ENCODE measurements at regions not wholly inside any gene's neighbourhood (a gene's known extent, or its start where the extent isn't known, plus 50 kb on each side); places are given as distances from the start of the nearest gene placed in this dataset.
"Not testable (repeated sequence)": the region's sequence is repeated elsewhere in the genome, so short reads cannot be mapped to it uniquely, and the experiment has no call there.

DNA sequence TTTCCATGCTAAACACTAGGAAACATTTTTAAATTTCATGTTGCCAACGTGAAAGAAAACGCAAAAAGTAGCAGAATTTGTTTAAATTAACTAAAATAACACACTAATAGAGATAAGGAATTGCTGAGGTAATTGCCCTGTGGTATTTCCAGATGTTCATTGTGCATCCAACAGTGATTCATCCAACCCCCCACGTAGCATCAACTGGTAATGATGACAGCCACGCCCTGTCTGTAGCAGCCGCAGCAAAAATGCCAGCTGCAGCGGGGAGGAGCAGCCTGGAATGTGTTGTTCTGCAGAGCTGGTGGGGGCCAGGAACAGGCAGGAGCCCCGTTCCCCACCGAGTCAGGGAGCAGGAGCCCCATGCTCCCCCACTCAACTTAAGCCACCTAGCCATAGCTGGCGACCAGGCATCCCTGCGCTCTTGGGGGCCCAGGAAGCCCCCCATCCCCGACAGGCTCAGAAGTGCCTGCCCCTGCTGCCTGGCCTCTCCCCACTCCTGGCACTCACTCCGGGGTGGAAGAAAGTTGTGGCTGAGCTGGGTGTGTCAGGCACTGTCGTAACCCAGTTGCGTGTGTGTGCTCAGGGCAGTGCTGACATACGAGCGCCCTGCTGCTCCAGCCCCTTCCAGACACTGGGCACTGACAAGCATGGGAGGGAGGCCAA is 695.1 kb upstream of the ACVR2A start:
- no peak overlapping the region for H3K27ac Mint-ChIP-seq
- no peaks in the 10 kb centered on the region for H3K27me3 Mint-ChIP-seq
- H3K9me3 Mint-ChIP-seq = peaks cover 15% of the 10 kb centered on the region
- no peak overlapping the region for H3K4me3 Mint-ChIP-seq
- DNase-seq = no peak
- POLR2A ChIA-PET = no interaction called here
- H3K4me1 Mint-ChIP-seq = peaks cover 3% of the 10 kb centered on the region
- peaks cover 13% of the 10 kb centered on the region for H3K36me3 Mint-ChIP-seq (ENCODE audit: low read depth)
- CTCF ChIA-PET = no interaction called here

DNA sequence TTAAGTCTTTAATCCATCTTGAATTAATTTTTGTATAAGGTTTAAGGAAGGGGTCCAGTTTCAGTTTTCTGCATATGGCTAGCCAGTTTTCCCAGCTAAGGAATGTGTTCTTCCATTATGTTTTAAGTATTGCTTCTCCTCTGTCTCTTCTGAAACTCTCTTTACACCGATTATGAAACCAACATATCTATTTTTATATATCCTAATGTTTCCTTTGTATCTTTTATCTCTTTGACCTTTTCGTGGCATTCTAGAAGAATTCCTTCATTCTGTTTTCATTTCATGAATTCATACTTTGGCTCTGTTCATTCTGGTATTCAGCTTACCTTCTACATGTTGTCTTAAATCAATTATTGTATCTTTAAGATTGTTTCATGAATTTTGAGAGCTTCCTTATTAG is 697.0 kb upstream of the ACVR2A start:
- ChIA-PET CTCF (interaction anchor here (1.4 kb wide), 1 partner anchor 64 kb away, joined by 4 read pairs; no protein-coding TSS in a partner anchor), POLR2A (no interaction called here)
- H3K27me3 Mint-ChIP-seq = no peaks in the 10 kb centered on the region
- H3K36me3 Mint-ChIP-seq (ENCODE audit: low read depth) = peaks cover 8% of the 10 kb centered on the region
- H3K4me3 Mint-ChIP-seq = no peak overlapping the region
- no peak overlapping the region for H3K27ac Mint-ChIP-seq
- H3K4me1 Mint-ChIP-seq = peaks cover 3% of the 10 kb centered on the region
- peaks cover 15% of the 10 kb centered on the region for H3K9me3 Mint-ChIP-seq
- no peak for DNase-seq

- DNase-seq = no peak
- H3K27me3 Mint-ChIP-seq = no peaks in the 10 kb centered on the region
- no peaks in the 10 kb centered on the region for H3K9me3 Mint-ChIP-seq
- ChIA-PET POLR2A (no interaction called here), CTCF (no interaction called here)
- no peak overlapping the region for H3K27ac Mint-ChIP-seq
- no peak overlapping the region for H3K4me3 Mint-ChIP-seq
- no peaks in the 10 kb centered on the region for H3K36me3 Mint-ChIP-seq (ENCODE audit: low read depth)
- no peaks in the 10 kb centered on the region for H3K4me1 Mint-ChIP-seq
These were observed 702.9 kb upstream of the ACVR2A start for GRCh38 chr2:147141930-147142329.

DNA sequence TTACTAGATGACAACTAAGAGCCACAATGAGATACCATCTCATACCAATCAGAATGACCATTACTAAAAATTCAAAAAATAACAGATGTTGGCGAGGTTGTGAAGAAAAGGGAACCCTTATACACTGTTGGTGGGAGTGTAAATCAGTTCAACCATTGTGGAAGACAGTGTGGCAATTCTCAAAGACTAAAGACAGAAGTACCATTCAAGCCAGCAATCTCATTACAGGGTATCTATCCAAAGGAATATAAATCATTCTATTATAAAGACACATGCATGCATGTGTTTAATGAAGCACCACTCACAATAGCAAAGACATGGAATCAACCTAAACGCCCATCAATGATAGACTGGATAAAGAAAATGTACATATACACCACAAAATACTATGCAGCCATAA is 705.1 kb upstream of the ACVR2A start:
- H3K4me3 Mint-ChIP-seq; H3K27ac Mint-ChIP-seq; H3K4me1 Mint-ChIP-seq; H3K36me3 Mint-ChIP-seq (ENCODE audit: low read depth); DNase-seq; H3K27me3 Mint-ChIP-seq; H3K9me3 Mint-ChIP-seq; POLR2A ChIA-PET; CTCF ChIA-PET: not testable (repeated sequence)

- no peaks in the 10 kb centered on the region for H3K27me3 Mint-ChIP-seq
- H3K4me1 Mint-ChIP-seq = no peaks in the 10 kb centered on the region
- no peak overlapping the region for H3K27ac Mint-ChIP-seq
- CTCF ChIA-PET = no interaction called here
- no peak overlapping the region for H3K4me3 Mint-ChIP-seq
- POLR2A ChIA-PET = no interaction called here
- H3K36me3 Mint-ChIP-seq (ENCODE audit: low read depth) = no peaks in the 10 kb centered on the region
- H3K9me3 Mint-ChIP-seq = no peaks in the 10 kb centered on the region
- DNase-seq = no peak
These were observed 707.1 kb upstream of the ACVR2A start for GRCh38 chr2:147137711-147138110.

DNA sequence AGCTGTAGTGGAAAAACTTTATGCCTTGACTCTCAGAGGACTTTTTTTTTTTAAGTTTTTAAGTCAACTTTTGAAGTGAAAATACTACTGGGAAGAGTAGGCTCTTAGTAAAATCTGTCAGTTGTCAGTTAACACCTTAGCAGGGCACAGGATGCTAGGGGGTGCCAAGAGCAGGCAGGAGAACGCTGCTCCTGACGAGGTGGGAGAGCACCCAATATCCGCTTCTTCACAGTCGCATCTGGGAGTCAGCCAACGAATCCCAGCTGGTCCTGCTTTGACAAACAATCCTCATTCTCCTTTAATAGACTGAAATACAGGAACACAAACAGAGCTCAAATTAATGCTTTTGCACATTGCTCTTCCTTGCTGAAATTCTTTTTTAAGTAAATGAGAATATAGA is 709.5 kb upstream of the ACVR2A start:
- no peaks in the 10 kb centered on the region for H3K4me1 Mint-ChIP-seq
- ChIA-PET CTCF (no interaction called here), POLR2A (no interaction called here)
- H3K27ac Mint-ChIP-seq = no peak overlapping the region
- no peaks in the 10 kb centered on the region for H3K36me3 Mint-ChIP-seq (ENCODE audit: low read depth)
- H3K4me3 Mint-ChIP-seq = no peak overlapping the region
- DNase-seq = no peak
- no peaks in the 10 kb centered on the region for H3K27me3 Mint-ChIP-seq
- H3K9me3 Mint-ChIP-seq = no peaks in the 10 kb centered on the region

DNA sequence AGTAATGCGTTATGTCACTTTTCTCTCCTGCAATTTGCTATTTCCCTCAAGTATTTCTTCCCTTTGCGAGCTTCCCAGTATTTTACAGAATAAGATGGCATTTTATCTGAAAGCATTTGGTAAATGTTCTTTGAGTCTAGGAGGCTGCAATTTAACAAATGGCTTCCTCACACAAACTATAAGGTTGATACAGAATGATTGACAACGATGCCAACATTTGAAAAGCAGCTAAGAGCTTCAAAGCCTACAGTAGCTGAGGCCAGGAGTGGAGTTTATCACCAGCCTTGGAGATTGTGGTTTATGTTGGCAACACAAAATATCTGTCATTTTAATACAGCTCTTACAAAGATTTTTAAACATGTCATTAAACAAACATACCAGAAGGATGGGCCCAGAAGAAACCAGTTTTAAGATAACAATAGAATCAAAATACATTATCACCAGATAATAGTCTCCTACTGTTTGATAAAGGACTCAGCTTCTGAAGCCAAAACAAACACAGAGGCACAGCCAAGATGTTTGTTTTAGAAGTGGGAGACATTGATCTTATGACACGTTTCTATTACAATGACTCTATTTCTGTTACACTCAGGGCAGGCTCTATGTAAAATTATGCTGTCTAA is 711.4 kb upstream of the ACVR2A start:
- POLR2A ChIA-PET = no interaction called here
- no peak for DNase-seq
- Mint-ChIP-seq H3K4me3 (no peak overlapping the region), H3K36me3 (ENCODE audit: low read depth) (no peaks in the 10 kb centered on the region), H3K27ac (no peak overlapping the region), H3K4me1 (no peaks in the 10 kb centered on the region), H3K9me3 (no peaks in the 10 kb centered on the region), H3K27me3 (no peaks in the 10 kb centered on the region)
- CTCF ChIA-PET = no interaction called here

DNA sequence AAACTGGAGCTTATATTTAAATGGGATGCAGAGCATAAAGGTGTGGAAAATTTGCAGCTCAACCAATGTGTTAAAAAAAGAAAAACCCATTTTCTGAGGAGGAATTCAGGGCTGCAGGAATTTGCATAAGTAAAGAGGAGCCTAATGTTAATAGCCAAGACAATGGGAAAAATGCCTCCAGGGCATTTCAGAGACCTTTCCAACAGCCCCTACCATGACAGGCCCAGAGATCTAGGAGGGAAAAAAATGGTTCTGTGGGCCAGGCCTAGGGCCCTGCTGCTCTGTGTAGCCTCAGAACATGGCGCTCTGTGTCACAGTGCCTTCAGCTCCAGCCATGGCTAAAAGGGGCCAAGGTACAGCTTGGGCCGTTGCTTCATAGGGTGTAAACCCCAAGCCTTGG is 719.7 kb upstream of the ACVR2A start:
- CTCF ChIA-PET = no interaction called here
- Mint-ChIP-seq H3K27ac (no peak overlapping the region), H3K27me3 (no peaks in the 10 kb centered on the region)

DNA sequence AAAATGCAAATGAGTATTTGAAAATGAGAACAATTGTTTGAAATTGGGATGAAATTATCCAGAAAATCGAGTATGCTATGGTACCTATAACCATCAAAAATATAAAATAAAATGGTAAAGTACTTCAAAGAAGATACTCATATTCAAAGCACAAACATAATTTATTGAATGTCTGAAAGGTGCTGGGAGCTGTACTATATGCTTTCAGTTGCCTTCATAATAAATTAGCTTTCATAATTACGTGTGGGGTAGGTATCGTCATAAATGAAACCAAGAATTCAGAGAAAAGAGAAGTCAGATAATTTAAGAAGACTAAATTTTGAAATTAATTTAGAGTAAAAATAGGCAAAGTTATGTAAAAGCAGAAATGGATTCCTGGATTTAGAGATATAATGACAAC is 721.9 kb upstream of the ACVR2A start:
- DNase-seq = no peak
- Mint-ChIP-seq H3K27me3 (peaks cover 3% of the 10 kb centered on the region), H3K27ac (no peak overlapping the region), H3K4me3 (no peak overlapping the region), H3K9me3 (peaks cover 21% of the 10 kb centered on the region), H3K4me1 (no peaks in the 10 kb centered on the region), H3K36me3 (ENCODE audit: low read depth) (peaks cover 8% of the 10 kb centered on the region)
- ChIA-PET CTCF (no interaction called here), POLR2A (no interaction called here)

More for the DNA sequence above, 719.7 kb upstream of the ACVR2A start:
- POLR2A ChIA-PET = no interaction called here
- H3K4me1 Mint-ChIP-seq = no peaks in the 10 kb centered on the region
- H3K4me3 Mint-ChIP-seq = no peak overlapping the region
- DNase-seq = no peak
- H3K9me3 Mint-ChIP-seq = peaks cover 23% of the 10 kb centered on the region
- peaks cover 6% of the 10 kb centered on the region for H3K36me3 Mint-ChIP-seq (ENCODE audit: low read depth)

- Mint-ChIP-seq H3K9me3 (peaks cover 4% of the 10 kb centered on the region), H3K4me3 (no peak overlapping the region), H3K27ac (no peak overlapping the region), H3K4me1 (no peaks in the 10 kb centered on the region), H3K36me3 (ENCODE audit: low read depth) (no peaks in the 10 kb centered on the region), H3K27me3 (peaks cover 2% of the 10 kb centered on the region)
- CTCF ChIA-PET = no interaction called here
- no peak for DNase-seq
- POLR2A ChIA-PET = no interaction called here
These were observed 733.9 kb upstream of the ACVR2A start for GRCh38 chr2:147110962-147111361.

GRCh38 chr2:147110317-147110716 is 734.5 kb upstream of the ACVR2A start:
- Mint-ChIP-seq H3K27ac (no peak overlapping the region), H3K36me3 (ENCODE audit: low read depth) (no peaks in the 10 kb centered on the region), H3K27me3 (peaks cover 2% of the 10 kb centered on the region), H3K4me1 (no peaks in the 10 kb centered on the region), H3K4me3 (no peak overlapping the region), H3K9me3 (peaks cover 4% of the 10 kb centered on the region)
- no peak for DNase-seq
- ChIA-PET CTCF (no interaction called here), POLR2A (no interaction called here)

DNA sequence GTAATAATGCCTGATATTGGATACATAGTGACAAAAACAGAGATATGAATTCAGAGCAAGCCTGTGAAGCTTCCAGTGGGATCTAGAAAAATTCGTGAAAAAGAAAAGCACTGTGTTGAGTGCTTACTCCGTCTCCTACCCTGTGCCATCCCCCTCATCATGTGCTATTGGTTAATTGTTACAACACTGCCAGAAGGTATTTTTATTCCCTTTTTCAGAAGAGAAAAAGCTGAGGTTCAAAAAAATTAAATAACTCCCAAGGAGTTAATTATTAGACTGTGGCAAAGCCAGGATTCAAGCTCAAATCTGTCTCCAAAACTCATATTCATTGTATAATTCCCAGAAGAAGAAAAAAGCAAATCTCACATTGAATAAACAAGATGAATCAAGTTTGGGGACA is 735.5 kb upstream of the ACVR2A start:
- Mint-ChIP-seq H3K36me3 (ENCODE audit: low read depth) (no peaks in the 10 kb centered on the region), H3K4me1 (no peaks in the 10 kb centered on the region), H3K9me3 (peaks cover 7% of the 10 kb centered on the region), H3K27ac (no peak overlapping the region), H3K4me3 (no peak overlapping the region), H3K27me3 (peaks cover 2% of the 10 kb centered on the region)
- CTCF ChIA-PET = no interaction called here
- POLR2A ChIA-PET = no interaction called here
- no peak for DNase-seq

DNA sequence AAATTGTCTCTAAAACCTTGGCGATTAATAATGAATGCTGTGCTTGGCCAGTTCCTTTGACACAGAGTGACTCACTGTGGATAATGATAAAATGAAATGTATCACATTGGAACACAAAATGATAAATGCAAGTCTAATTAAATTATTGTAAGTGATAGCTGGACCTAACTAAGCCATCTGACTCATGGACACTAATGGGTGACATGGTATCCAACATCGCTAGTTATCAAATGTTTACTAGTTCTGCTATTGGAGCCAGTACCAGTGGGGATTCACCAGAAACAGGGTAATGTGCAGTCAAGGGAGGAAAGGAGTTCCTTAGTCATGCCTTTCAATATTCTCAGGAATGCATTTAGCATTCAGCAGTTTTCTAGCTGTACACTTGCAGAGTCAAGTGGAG is 736.3 kb upstream of the ACVR2A start:
- H3K36me3 Mint-ChIP-seq (ENCODE audit: low read depth) = no peaks in the 10 kb centered on the region
- peaks cover 2% of the 10 kb centered on the region for H3K27me3 Mint-ChIP-seq
- H3K4me1 Mint-ChIP-seq = no peaks in the 10 kb centered on the region
- CTCF ChIA-PET = no interaction called here
- H3K9me3 Mint-ChIP-seq = peaks cover 7% of the 10 kb centered on the region
- H3K4me3 Mint-ChIP-seq = no peak overlapping the region
- POLR2A ChIA-PET = no interaction called here
- no peak for DNase-seq
- H3K27ac Mint-ChIP-seq = no peak overlapping the region

DNA sequence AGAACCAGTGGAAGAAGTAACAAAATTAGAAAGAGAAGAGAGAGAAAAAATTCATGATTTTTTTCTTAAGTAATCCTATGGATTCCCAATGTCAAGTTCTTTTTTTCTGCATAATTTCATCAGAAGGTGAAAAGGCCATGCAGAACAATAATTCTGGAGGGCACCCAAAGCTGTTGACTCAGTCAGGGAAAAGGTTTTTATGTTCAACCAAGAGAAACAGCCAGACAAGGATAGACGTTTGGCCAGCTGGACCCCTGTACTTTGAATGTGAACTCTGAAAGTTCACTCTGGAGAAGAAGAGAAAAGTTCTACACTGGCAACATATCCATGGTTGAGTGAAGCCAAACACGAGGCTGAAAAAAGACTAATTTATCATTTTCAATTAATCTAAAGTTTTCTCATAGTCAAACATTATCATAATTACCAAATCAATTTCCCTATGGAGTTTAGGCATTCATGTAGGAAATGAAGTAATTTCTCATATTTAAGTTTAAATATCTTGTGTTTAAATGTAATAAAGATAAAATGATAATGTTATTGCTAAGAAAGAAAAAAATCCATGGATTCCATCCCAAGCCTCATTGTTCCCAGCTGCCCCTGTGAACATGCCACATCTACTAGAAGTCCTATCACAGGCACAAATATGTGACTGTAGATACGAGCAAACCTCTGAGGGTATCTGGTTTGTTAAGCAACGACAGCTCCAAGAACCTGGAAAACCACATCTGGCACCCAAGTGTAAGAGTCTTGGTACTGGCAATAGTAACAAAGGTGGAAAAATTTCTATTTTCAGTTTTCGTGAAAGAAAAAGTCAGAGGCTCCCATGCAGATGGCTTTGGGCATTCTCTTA is 742.7 kb upstream of the ACVR2A start:
- Mint-ChIP-seq H3K27ac (no peak overlapping the region), H3K4me1 (peaks cover 3% of the 10 kb centered on the region), H3K9me3 (peaks cover 9% of the 10 kb centered on the region), H3K36me3 (ENCODE audit: low read depth) (peaks cover 2% of the 10 kb centered on the region), H3K4me3 (no peak overlapping the region), H3K27me3 (no peaks in the 10 kb centered on the region)
- ChIA-PET CTCF (interaction anchor here (1.4 kb wide), 1 partner anchor 57 kb away, joined by 3 read pairs; no protein-coding TSS in a partner anchor), POLR2A (no interaction called here)
- DNase-seq = no peak
